GM12874 (cell line): ENCODE measurements at regions not wholly inside any gene's neighbourhood (a gene's known extent, or its start where the extent isn't known, plus 50 kb on each side); places are given as distances from the start of the nearest gene placed in this dataset.

Source experiments
- TF ChIP-seq, protein P1 (sequence below): IDR thresholded peaks from 2 replicates; pipeline ENCODE4 v1.5.1; 2011; ENCODE audit warnings: low read depth, mild to moderate bottlenecking, control low read depth, low read length, moderate library complexity; ENCODE audit not compliant: insufficient read depth

DNA sequence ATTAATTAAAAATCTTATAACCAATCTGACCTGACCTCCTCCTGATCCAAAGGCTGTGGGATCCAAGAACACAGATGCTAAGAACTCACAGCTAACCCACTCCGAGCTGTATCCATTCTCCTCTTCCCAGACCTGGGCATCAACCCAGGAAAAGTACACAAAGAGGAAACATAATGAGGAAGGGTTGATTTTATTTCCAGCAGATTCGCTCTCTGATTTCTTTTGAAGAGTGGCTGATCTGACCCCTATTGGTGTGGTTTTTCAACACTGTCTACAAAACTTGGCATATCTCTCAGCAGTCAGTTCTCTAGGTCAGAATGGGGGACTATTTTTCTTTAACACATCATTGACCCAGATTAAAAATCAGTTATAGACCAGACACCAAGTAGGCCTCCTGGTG, 201.9 kb upstream of the UBASH3B start:
- TF ChIP-seq, protein P1, sequence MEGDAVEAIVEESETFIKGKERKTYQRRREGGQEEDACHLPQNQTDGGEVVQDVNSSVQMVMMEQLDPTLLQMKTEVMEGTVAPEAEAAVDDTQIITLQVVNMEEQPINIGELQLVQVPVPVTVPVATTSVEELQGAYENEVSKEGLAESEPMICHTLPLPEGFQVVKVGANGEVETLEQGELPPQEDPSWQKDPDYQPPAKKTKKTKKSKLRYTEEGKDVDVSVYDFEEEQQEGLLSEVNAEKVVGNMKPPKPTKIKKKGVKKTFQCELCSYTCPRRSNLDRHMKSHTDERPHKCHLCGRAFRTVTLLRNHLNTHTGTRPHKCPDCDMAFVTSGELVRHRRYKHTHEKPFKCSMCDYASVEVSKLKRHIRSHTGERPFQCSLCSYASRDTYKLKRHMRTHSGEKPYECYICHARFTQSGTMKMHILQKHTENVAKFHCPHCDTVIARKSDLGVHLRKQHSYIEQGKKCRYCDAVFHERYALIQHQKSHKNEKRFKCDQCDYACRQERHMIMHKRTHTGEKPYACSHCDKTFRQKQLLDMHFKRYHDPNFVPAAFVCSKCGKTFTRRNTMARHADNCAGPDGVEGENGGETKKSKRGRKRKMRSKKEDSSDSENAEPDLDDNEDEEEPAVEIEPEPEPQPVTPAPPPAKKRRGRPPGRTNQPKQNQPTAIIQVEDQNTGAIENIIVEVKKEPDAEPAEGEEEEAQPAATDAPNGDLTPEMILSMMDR, result no peak

- TF ChIP-seq, protein P1, result no peak
Measured at GRCh38 chr11:122451911-122452310, 203.6 kb upstream of the UBASH3B start.

- TF ChIP-seq, protein P1, result no peak
Measured at GRCh38 chr11:122441666-122442035, 213.9 kb upstream of the UBASH3B start.

DNA sequence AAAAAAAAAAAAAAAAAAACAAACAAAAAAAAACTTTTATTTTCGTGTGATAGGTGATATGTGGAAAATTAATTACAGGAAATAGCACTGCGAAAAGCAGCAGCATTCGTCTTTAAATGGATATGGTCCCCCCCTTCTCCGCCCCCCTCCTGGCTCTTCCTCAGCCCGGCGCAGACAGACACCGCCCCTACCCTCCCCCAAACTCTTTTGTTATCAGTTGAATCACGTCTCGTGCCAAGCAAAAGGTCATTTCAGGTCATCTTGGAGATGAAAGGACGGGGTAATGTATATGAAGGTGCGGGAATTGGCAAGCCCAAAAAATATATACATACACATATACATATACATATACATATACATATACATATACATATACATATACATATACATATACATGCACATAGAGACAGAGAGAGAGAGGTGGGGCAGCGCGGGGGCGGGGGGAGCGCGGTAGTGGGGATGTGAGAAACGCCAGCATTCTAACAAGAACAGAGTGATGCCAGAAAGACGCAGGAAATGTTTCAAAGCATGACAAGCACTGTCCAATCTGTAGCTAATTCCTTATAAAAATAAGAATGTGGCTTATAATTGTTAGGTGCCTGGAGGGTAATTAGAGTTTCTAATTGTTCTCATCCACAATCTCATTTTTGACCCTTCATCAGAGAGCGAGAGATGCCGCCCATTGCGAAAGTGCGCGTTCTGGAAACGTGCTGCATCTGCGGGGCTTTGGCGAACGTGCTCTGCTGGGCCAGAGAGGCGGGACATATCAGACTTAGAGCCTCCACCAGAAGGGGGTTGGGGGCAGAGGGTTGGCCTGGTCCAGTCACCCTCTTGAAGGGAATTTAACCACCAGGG, 214.5 kb upstream of the UBASH3B start:
- TF ChIP-seq, protein P1, result no peak

GRCh38 chr11:122439866-122440810, 215.4 kb upstream of the UBASH3B start:
- TF ChIP-seq, protein P1, result no peak

GRCh38 chr11:122436188-122436555, 219.3 kb upstream of the UBASH3B start:
- TF ChIP-seq, protein P1, result no peak

GRCh38 chr11:122435540-122436187, 219.9 kb upstream of the UBASH3B start:
- TF ChIP-seq, protein P1, result no peak
